HG03342 (cell line): ENCODE measurements at regions not wholly inside any gene's neighbourhood (a gene's known extent, or its start where the extent isn't known, plus 50 kb on each side); places are given as distances from the start of the nearest gene placed in this dataset.

ENCODE experiments used
- ATAC-seq: cut with Tn5 transposase; IDR thresholded peaks from one replicate; pipeline ENCODE4 v1.9.1; 2021; ENCODE audit warnings: mild to moderate bottlenecking, moderate library complexity; ENCODE audit not compliant: unreplicated experiment

DNA sequence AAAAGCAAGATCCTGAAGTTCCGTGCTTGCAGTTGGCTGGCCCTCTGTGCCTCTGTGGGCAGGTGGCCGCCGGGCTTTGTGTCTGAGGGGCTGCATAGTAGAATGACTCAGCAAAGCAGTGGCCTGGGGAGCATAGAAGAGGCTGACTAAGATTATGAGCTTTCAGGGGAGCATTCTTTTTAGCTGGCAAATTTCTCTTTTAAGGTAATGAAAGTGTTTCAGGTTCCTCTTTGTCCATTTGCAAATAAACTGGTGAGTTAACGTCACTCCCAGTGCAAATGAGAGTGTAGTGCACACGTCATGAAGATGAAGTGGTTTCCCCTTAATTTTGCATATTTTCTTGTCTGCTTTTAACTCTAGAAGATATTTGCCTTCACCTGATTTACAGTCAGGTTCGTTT, 98.6 kb downstream of the BCL2L11 start:
- peak; percentile 83 for ATAC-seq

- ATAC-seq: no peak
These were observed 99.2 kb downstream of the BCL2L11 start for GRCh38 chr2:111219734-111220505.

DNA sequence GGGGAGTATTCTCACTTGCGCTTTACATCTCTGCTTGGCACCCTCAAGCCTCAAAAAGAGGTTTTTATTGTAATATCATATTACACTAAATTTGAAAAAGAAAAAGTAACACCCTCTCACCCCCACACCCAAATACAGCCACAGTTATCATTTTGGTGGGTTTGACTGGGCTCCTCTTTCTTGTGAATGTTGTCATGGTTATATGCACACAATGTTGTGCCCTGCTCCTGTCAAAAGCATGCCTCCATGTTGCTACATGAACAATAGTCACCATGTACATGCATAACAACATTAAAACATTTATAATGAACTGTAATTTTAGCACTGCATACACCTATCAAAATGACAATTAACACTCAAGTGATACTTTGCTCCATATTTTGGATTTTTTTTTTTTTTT, 100.2 kb downstream of the BCL2L11 start:
- ATAC-seq: no peak

GRCh38 chr2:111221701-111222100, 101.0 kb downstream of the BCL2L11 start:
- ATAC-seq: no peak

DNA sequence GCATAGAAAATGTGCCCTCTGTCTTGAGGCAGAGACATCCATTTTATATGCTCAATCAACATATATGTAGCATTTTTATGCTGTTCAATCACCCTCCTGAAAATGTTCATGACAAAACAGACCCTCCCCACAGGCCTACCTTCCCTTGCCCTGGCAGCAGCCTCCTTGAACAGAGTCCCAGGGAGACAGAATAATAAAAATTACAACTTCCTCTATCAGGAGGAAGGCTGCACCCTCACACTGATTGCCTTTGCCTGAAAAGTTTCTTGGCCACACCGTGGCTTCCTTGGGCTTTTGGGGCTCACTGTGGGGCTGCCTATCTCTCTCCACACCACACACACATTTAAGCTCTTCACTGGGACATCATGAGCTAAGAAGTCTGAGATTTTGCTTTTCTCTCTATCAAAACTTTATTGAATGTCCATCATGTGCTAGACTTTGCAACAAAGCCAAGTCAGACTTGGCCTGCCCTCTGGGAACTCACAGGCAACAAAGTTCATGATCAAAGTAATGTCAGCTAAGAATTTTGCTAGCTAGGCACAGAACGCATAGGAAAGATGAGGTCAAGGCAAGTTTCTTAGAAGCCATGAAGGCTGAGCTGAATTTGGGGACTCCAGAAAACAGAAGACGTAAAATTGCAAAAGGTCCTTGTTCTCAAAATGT, 101.6 kb downstream of the BCL2L11 start:
- no peak for ATAC-seq

DNA sequence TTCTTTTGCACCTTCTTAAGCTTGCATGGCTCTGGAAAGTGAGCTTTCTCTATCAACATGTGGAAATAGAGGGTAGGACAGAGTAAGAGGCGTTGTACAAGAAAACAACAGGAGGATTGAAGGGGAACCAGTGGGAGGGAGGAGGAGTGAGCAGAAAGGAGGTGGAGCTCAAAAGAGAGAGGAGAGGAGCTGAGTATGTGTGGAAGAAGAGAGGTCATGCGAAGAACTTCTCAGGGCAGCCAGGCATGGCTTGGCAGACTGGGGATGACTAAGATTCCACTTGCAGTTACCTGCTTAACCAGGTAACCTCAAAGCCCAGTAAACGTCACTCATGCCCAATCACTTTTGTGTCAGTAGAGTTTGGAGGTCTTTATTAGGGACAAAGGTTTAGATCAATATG, 105.1 kb downstream of the BCL2L11 start:
- ATAC-seq: no peak

DNA sequence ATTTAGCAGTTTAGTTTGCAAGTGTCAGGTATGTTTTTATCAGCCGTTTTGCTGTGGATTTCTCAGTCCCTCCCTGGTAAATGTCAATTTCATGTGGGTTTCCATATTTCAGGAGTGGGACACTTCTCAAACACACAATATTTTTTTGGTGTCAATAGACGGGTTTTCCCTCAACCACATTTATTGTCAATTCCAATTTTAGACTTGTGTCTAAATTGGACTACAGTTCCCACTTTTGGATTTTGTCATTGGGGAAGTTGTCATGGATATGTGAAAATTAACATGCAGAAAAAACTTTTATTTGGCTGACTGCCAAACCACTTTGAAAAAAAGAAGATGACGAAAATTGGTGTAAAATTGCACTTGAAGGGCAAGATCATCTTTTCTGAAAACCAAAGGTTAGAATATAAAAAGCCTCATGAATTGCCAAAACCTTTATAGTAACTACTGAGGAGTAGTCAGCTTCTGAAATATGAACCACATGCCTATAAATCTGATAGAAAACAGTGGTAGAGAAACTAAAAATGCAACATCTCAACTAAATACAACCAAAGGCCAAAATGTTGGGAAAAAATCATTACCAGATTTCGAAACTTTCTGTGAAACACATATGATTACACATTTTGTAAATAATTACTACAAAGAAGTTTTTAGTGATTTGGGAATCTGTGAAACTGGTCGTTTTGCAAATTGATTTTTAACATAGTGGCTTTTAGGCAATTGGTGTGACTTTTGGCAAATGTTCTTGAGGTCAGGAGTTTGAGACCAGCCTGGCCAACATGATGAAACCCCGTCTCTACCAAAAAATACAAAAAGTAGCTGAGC, 106.4 kb downstream of the BCL2L11 start:
- no peak for ATAC-seq

DNA sequence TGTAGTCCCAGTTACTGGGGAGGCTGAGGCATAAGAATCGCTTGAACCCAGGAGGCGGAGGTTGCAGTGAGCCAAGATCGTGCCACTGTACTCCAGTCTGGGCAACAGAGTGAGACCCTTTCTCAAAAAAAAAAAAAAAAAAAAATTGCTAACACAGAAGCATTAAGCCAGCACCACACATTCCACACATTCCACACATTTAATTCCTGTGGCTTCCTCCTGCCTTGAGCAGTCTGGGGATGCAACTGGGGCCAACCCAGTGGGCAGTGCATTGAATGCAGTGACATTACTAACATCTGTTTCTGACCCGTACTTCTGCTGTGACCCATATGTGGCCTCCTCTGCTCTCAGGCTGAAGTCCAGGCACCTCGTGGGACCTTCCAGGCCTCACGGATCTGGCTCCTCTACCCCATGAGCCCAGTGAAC, 107.0 kb downstream of the BCL2L11 start:
- no peak for ATAC-seq

GRCh38 chr2:111231532-111232252, 111.0 kb downstream of the BCL2L11 start:
- no peak for ATAC-seq

GRCh38 chr2:111235192-111236015, 114.7 kb downstream of the BCL2L11 start:
- no peak for ATAC-seq

DNA sequence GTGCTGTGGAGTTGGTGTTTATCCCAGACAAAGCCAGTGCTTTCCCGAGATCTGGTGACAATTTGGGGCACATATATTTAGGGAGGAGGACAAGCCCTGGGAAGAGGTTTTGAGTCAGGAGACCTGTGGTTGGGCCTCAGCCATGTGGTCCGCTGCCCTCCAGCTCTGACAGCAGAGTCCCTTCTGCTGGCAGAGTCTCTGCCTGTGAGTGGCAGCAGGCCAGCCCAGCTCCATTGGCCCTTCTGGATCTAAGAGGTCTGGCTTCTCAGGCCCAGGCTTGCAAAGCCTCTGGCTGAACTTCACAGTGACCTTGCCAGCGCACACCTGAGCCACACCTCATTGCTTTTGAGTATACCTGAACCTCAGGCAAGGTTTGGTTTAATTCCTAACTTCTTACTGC, 115.3 kb downstream of the BCL2L11 start:
- ATAC-seq: no peak

DNA sequence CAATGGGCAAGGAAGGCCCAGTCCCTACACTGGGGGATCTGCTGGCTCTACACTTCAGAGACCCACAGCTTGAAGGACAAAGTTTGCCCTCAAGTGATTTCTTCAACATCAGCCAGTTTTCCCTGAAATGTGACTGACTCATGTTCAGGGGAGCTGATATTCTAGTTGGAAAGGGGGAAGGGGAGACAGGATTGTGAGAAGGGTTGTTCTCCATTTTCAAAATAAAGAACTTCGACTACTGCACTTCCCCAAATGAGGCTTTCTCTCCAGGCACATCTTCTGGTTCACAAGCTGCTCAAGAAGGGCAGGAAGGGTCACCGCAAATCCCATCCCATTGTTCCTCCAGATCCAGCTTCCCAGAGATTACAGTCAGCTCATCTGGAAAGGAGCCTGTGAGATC, 117.6 kb downstream of the BCL2L11 start:
- ATAC-seq: no peak

- ATAC-seq: peak; percentile 95
These were observed 118.4 kb downstream of the BCL2L11 start for GRCh38 chr2:111239107-111239506.

DNA sequence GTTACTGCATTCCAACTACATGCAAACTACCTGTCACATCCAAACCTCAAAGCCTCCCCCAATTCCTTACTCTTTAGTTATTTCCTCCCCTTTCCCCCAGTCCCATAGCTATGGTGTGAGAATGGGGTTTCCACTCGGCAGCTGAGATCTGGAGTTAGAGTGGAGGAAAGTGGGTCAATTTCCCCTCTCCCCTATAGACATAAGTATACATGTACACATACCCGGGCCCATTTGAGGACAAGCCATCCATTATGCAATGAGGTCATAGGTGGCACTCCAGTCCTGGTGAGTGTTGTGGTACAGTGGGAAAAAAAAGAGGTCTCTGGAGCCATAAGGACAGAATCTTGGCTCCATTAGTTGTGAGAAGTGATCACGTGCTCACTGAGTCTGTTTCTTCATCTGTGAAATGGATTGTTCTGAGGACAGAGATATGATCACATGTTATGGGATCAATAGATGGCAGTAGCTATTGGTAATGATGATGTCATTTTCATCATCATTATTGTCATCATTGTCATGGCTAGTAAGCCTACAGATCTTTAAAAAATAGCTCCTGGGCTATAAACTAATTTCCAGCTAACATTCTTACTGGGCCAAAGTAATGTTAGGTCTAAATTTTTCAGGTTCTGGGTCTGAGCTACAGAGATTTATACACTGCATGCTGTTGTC, 119.0 kb downstream of the BCL2L11 start:
- ATAC-seq: peak; percentile 8

- ATAC-seq: no peak
These were observed 122.6 kb downstream of the BCL2L11 start for GRCh38 chr2:111243295-111243694.

GRCh38 chr2:111244864-111245263, 124.2 kb downstream of the BCL2L11 start:
- ATAC-seq: no peak

DNA sequence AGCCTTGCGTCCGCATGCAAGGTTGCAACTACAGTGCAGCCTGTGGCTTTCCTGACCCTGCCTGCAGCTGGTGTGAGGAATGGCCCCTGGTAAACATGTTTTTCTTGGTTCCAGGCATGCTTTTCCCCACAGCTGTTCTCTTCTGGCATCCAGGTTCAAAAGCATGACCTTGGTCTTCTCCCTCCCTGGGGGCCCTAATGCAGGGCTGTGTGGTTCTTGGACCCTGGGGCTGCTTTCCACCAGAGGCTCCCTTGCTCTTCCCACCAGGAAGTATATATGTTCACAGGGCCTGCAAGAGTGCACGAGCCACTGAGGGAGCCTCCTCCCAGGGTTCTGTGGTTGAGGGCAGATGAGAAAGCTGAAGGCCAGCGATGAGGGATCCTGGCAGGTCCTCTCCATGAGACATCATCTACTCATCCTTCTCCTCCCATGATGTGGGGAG, 125.9 kb downstream of the BCL2L11 start:
- ATAC-seq: no peak

DNA sequence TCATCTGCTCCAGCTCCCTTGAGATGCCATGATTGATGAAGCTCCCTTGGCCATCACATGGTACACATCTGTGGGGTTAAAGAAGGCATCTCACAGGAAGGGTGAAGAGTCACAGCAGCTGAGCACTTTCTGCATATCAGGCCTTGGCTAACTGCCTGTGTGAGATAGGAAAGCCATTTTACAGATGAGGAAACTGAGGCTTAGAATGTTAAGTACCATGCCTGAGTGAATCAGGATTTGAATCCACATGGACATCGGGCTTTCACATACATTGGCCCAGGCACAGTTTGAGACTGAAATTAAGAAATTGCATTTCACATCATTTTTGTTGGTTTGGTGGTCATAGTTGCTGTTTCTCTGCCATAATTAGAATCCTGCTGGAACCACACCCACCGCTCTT, 126.8 kb downstream of the BCL2L11 start:
- ATAC-seq: no peak

DNA sequence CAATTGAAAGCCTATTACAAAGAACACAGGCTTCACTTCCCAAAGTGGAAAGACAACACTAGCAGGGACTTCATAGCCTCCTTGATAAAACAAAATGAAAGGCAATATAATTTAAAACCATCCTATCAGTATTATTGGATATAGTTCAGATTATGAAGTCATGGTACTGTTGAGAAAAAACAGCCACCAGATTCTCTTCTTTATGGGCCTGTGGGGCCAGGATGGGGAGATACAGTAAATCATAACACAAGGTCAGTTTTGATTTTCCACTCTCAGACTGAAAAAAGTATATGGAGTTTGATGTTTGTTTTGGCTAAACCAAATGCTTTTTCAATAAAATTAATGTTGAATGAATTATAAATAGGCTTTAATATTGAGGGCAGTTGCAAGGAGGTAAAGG, 129.1 kb downstream of the BCL2L11 start:
- ATAC-seq: no peak
